HepG2 (cell line): ENCODE measurements at regions not wholly inside any gene's neighbourhood (a gene's known extent, or its start where the extent isn't known, plus 50 kb on each side); places are given as distances from the start of the nearest gene placed in this dataset.

Source experiments
- CEBPG ChIP-seq: IDR thresholded peaks from 2 replicates; pipeline ENCODE4 v1.6.1; 2016
- FIP1L1 ChIP-seq: fragments of 200-400 bp; formaldehyde crosslinking; IDR thresholded peaks from 2 replicates; pipeline ENCODE4 v1.6.1; 2018; ENCODE audit warnings: low read depth, mild to moderate bottlenecking, low read length, moderate library complexity, borderline replicate concordance; ENCODE audit not compliant: insufficient read depth
- JUND ChIP-seq: sonication (generic); formaldehyde crosslinking; IDR thresholded peaks from 2 replicates; pipeline ENCODE4 v1.8.0; 2022; ENCODE audit warnings: mild to moderate bottlenecking, missing genetic modification reagents
- MYC ChIP-seq: sonication (generic); formaldehyde crosslinking; IDR thresholded peaks from 2 replicates; pipeline ENCODE4 v1.9.0; 2021; ENCODE audit warnings: missing genetic modification reagents, borderline replicate concordance
- PREB ChIP-seq: sonication (generic); formaldehyde crosslinking; IDR thresholded peaks from 2 replicates; pipeline ENCODE4 v1.4.0; 2020; ENCODE audit warnings: missing genetic modification reagents
- SMC3 ChIP-seq: IDR thresholded peaks from 2 replicates; pipeline ENCODE4 v1.6.1; 2011; ENCODE audit warnings: low read length, improper control_type of control experiment
- ZBTB38 ChIP-seq: sonication (generic); formaldehyde crosslinking; IDR thresholded peaks from 2 replicates; pipeline ENCODE4 v1.5.1; 2020; ENCODE audit warnings: mild to moderate bottlenecking, missing genetic modification reagents
- ZNF414 ChIP-seq: sonication (generic); formaldehyde crosslinking; IDR thresholded peaks from 2 replicates; pipeline ENCODE4 v1.5.0; 2020; ENCODE audit warnings: missing genetic modification reagents
- ZNF558 ChIP-seq: sonication (generic); formaldehyde crosslinking; IDR thresholded peaks from 2 replicates; pipeline ENCODE4 v1.9.0; 2022; ENCODE audit warnings: mild to moderate bottlenecking, missing genetic modification reagents, borderline replicate concordance

GRCh38 chr2:88837511-88838160 is 146.2 kb downstream of the RPIA start:
- no peak for TF ChIP-seq MYC (CRISPR knock-in tag)
- TF ChIP-seq CEBPG (CRISPR knock-in tag), result no peak
- no peak for TF ChIP-seq SMC3
- no peak for TF ChIP-seq ZNF558
- TF ChIP-seq ZNF414 (CRISPR knock-in tag), result no peak
- TF ChIP-seq JUND (CRISPR knock-in tag), result no peak
- TF ChIP-seq ZBTB38 (CRISPR knock-in tag), result no peak
- no peak for TF ChIP-seq PREB (CRISPR knock-in tag)
- TF ChIP-seq FIP1L1, result no peak
